Epithelial cell of proximal tubule (primary cell): ENCODE measurements at regions not wholly inside any gene's neighbourhood (a gene's known extent, or its start where the extent isn't known, plus 50 kb on each side); places are given as distances from the start of the nearest gene placed in this dataset.

Experiments used
- DNase-seq: peaks from one replicate; pipeline ENCODE4 v3.0.0-alpha.2; 2011; ENCODE audit warnings: low read depth
- H3K4me3 ChIP-seq: 2 replicates; pipeline ENCODE4 v1.5.1; 2011; ENCODE audit warnings: low read depth, mild to moderate bottlenecking, low read length
- TF ChIP-seq, protein P1 (sequence below): conservative IDR thresholded peaks from 2 replicates; pipeline ENCODE4 v1.5.1; 2012; ENCODE audit warnings: low read depth, mild to moderate bottlenecking, low read length

DNA sequence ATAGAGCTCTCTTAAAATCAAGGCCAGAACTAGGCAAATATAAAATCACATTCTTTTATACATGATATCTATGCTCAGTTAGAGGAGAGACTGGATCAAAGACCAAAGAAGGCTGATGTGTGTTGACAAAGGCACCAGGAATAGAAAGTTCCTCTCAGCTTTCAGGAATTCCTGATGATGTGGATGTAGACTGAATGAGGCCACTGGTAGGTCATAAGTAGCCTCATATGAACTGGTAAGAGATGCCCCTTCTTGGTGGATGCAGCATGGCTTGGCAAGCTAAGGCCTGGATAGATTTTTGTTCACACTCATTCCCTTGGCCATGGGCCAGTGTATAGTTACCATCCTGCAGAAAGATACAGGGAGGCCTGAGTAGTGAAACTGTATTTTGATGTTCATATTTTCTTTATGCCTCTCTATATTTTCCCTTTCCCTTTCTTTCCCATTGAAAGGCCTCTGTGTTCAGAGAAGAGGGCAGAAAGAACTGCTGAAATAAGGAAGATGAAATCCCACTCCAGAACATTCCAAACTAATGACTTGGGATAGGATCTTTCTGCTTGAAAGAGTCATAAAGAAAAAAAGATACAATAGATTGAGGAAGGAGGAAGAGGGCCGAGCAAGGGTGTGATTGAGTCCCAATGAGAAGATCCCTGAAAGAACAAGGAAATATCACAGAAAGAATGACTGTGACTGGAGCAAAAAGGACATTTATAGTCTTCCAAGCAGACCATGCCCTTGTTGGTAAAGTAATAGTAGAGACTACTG is 2182.7 kb upstream of the PIK3C3 start:
- TF ChIP-seq, protein P1, sequence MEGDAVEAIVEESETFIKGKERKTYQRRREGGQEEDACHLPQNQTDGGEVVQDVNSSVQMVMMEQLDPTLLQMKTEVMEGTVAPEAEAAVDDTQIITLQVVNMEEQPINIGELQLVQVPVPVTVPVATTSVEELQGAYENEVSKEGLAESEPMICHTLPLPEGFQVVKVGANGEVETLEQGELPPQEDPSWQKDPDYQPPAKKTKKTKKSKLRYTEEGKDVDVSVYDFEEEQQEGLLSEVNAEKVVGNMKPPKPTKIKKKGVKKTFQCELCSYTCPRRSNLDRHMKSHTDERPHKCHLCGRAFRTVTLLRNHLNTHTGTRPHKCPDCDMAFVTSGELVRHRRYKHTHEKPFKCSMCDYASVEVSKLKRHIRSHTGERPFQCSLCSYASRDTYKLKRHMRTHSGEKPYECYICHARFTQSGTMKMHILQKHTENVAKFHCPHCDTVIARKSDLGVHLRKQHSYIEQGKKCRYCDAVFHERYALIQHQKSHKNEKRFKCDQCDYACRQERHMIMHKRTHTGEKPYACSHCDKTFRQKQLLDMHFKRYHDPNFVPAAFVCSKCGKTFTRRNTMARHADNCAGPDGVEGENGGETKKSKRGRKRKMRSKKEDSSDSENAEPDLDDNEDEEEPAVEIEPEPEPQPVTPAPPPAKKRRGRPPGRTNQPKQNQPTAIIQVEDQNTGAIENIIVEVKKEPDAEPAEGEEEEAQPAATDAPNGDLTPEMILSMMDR = no peak
- DNase-seq = no peak
- H3K4me3 ChIP-seq = no peak overlapping the region

DNA sequence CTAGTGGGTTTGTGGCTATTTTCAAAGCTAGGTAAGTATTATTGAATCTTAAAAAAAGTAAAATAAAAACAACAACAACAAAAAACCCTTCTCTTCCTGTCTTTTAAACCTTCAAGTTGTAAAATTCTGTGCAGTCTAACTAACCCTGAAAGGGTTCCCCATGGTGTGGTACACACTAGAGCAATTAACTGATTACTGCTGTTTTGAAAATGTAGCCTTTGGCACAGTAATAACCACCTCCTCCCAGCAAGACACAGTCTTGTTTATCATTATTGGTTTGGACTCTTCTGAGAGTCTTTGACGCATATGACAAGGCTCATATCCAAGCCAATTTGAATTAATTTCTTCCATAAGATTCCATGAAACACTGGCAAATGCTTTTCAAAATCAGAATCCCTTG is 2184.6 kb upstream of the PIK3C3 start:
- TF ChIP-seq, protein P1 = no peak
- no peak overlapping the region for H3K4me3 ChIP-seq
- DNase-seq = no peak

DNA sequence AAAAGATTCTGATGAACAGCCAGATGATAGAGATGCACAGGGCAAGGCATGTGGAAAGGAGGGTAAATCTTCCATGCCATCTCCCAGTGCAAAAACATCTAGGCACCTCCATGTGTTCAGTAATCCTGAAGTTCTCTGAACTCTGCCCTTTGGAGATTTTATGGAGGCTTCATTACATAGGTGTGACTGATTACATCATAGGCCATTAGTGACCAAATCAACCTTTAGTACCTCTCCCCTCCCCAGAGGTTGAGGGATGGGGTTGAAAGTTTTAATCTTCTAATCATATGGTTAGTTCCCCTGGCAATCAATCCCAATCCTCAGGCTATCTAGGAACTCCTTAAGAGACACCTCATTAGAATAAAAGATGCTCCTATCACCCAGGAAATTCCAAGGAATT is 2190.2 kb upstream of the PIK3C3 start:
- no peak overlapping the region for H3K4me3 ChIP-seq
- TF ChIP-seq, protein P1 = no peak
- no peak for DNase-seq

DNA sequence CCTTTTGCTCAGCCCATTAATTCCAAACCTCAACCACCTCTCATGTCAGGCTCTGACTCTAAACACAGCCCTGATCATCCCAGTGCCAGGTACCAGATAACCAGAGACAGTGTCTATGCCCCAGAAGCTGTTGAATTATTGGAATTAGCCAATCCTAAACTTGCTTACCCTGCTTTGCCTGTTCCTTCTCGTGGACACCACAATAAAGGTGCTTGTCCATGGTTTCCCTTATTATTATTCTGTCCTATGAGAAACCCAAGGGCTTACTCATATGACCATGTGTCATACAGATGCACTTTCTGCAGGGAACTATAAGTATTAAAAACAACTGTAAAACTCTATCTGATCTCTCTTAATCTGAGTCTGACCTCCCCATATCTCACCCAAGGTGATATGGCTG is 2193.8 kb upstream of the PIK3C3 start:
- no peak overlapping the region for H3K4me3 ChIP-seq
- TF ChIP-seq, protein P1 = no peak
- no peak for DNase-seq

DNA sequence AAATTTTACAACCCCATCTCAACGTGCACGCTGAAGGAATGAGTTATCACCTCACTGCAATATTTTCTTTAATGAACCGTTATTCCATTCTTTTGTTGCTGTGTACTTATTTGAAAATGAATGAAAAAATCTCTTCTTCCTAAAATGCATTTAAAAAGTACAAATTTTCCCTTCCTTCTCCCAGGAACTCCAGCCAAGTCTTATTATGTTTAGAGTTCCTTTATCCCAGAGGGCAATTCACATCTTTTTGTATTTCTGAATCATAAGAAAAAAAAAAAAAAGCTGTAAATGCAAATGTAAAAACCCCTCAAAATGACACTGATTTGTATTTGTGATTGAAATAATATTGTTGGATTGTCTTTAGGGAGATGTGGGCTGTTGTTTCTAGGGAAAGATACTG is 2194.3 kb upstream of the CELF4 start:
- no peak overlapping the region for H3K4me3 ChIP-seq
- DNase-seq = no peak
- TF ChIP-seq, protein P1 = no peak

DNA sequence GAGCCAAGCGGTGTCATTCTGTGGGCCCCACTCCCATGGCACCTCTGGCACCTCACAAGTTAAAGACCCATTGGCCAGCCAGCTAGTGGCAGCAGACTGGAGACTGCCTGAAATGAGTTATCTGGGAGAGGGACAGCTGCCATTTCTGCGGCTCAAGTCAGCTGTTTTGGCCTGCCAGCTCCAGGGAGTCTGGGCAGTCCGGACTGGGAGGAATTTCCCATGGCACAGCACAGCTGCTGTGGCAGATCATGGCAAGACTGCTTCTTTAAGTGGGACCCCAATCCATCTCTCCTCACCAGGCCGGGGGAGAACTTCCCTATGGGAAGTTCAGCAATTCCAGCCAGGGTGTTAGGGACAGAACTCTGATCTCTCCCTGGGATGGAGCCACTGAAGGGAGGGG is 2187.6 kb upstream of the CELF4 start:
- H3K4me3 ChIP-seq = no peak overlapping the region
- no peak for DNase-seq
- TF ChIP-seq, protein P1 = no peak

DNA sequence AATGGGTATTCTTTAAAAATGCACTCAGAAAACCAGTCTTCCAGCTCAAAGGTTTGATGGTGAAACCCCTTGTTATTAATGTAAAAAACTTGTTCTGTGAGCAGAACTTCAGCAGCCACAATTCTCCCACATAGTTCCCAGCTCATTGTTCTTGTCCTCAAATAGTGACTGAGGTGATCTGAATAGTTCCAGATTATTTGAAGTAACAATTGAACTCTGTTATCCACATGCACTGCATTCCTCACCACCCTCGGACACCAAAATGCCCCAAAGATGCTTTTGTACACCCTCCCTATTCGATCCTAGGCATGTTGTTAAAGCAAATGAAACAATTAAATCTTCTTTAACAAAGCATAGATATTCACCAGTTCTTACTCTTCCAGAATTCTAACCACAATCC is 2186.8 kb upstream of the CELF4 start:
- TF ChIP-seq, protein P1 = no peak
- DNase-seq = no peak
- H3K4me3 ChIP-seq = no peak overlapping the region
